GM18909 (cell line): ENCODE measurements at regions not wholly inside any gene's neighbourhood (a gene's known extent, or its start where the extent isn't known, plus 50 kb on each side); places are given as distances from the start of the nearest gene placed in this dataset.

ENCODE experiments used
- ATAC-seq: cut with Tn5 transposase; IDR thresholded peaks from one replicate; pipeline ENCODE4 v1.9.1; 2021; ENCODE audit warnings: mild to moderate bottlenecking; ENCODE audit not compliant: unreplicated experiment, poor library complexity

DNA sequence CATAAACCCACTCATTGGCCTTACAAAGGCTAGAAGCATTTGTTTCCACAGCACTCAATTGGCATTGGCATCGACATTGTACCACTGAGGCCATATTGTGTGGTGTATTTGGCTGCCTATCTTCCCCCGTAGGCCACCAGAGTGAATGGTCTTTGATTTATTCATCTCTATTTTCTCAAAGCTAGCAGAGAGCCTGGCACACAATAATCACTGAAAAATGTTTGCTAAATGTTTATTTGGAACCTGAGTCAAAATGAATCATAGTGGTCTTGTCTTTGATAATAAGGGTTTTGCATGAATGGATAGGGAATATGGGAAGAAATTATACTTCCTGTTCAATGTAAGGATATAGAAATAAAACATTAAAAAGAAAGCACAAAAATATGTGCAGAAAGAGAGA lies 107.3 kb upstream of the SLC8A1 start:
- ATAC-seq = no peak

GRCh38 chr2:40564184-40564583 lies 112.3 kb upstream of the SLC8A1 start:
- no peak for ATAC-seq

DNA sequence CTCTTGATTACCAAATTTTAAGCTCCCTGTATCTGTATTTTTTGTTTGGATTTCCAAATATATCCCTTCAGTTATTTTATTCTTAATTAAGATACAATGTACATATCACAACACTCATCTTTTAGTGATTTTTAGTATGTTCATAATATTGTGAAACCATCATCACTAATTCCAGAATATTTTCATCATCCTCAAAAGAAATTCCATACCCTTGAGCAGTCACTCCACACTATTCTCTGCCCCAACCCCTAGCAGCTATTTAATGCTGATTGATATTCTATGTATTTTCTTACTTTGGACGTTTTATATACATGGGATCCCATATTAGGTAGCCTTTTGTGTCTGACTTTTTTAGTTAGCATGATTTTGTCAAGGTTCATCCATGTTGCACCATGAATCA lies 127.4 kb upstream of the SLC8A1 start:
- ATAC-seq = no peak

GRCh38 chr2:40584432-40584831 lies 132.5 kb upstream of the SLC8A1 start:
- no peak for ATAC-seq

- ATAC-seq = no peak
These were observed 139.9 kb upstream of the SLC8A1 start for GRCh38 chr2:40591774-40592173.

GRCh38 chr2:40592218-40592617 lies 140.3 kb upstream of the SLC8A1 start:
- no peak for ATAC-seq

DNA sequence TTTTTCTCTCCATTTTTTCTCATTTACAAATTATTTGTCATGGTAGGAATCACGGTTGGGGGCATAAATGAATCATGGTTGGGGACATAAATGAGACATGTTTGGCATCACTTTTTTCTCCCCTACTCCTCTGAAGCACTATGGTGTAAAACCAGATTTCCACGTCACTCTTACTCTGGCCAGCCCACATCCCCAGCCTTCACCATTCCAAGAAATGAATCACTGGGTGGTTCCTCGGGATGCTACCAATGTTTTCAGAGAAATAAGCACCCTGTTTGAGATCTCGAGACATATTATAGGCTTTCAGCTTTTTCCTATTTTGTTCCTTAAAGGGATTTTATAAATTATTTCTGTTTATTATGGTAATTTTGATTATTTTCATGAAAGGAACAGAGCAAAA lies 155.0 kb upstream of the SLC8A1 start:
- no peak for ATAC-seq

GRCh38 chr2:40611196-40611595 lies 159.3 kb upstream of the SLC8A1 start:
- ATAC-seq = no peak

GRCh38 chr2:40625849-40626248 lies 174.0 kb upstream of the SLC8A1 start:
- no peak for ATAC-seq

DNA sequence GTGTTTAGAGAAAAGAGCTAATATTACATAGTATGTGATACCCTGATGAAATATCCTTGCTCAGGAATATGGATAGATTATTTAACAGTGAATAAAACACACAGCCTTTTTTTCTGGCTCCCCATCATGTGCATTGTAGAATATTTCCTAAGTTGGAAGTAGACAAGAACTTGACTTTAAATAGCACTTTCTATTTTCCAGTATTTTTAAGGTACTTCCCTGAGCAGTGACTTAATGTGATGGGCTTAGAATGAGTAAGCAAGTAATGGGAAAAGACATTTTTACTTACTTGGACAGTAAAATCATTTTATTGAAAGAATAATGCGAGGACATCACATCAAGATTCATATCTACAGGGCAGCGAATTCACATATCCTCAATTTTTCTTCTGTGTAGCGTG lies 176.7 kb upstream of the SLC8A1 start:
- ATAC-seq = no peak

DNA sequence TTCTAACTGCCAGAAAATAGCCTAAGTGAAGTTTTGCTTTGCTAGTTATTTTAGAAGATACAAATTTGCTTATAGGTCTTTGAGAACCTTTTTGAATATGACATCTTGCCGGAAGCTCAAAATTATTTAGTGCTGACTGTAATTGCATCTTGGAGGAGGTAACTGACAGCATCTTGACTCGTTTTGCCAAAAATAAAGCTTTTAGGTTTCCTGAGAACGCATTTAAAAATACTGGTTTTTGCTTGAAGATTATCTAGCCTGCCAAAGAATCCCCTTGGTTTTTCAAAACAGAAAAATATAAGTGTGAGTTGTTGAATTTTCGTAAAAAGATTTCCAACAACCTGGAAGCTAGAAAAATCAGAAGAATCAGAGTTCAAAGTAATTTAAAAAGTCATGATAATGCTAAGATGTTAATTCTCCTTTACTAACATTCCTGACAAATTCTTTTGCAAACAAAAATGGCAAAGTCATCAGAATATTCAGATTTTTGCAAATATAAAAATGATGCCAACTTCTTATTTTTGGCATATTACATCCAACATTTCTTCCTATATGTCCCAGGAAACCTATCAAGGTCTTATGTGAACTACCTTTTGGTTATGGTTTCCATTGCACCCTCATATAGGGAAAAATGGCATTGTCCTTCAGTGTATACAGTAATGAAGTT lies 178.0 kb upstream of the SLC8A1 start:
- ATAC-seq = no peak

GRCh38 chr2:40639320-40639719 lies 187.4 kb upstream of the SLC8A1 start:
- no peak for ATAC-seq

- ATAC-seq = no peak
These were observed 190.3 kb upstream of the SLC8A1 start for GRCh38 chr2:40642237-40642636.

DNA sequence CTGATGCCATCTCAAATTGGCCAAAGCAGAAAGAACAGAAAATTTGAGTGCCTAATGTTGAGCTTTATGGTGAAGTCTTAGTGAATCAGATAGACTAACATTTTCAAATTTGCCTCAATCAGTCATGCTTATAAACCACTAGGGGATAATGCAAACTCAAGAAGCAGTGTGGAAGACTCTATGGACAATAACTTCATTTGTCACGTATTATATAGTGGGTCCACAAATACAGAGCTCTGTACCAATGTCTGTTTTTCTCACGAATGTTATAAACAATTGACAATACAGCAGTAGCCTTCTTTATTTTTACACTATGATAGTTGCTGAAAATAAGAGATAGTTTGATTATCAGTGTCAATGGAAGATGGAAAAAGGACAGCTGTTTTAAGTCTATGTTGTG lies 190.8 kb upstream of the SLC8A1 start:
- no peak for ATAC-seq

DNA sequence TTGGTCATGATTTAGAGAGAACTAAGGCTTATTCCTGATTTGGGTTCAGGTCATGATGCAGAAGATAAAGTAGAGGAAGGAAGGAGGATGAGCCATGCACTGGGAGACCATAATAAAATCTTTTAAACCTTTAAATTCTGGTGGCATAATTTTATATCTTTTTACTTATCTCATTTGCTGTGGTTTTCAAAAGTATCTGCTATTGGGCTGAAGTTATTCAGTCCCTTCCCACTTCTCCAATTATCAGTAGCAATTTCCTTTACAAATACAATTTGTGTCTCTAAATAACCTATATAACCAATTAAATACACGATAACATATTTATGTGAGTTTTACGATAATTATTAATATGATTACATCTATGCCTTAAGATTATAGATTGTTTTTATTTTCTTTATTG lies 194.8 kb upstream of the SLC8A1 start:
- ATAC-seq = no peak

DNA sequence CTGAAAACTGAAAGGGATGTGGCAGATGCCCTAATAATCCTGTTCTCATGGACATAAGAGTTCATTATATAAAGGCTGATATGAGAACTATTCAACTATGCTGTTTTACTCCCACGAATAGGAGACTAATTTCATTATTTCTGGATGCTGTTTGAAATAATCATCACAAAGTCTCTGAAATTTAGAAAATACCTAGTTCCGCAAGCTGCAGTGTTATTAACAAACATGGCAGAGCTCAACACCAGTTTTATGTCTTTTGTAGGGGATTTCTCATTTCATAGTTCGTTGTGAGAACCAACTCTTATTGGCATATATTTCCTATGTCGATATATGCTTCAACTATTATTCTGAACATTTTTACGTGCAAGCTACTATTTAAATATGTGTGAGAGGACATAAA lies 200.3 kb upstream of the SLC8A1 start:
- no peak for ATAC-seq

GRCh38 chr2:40653829-40654228 lies 201.9 kb upstream of the SLC8A1 start:
- ATAC-seq = no peak

DNA sequence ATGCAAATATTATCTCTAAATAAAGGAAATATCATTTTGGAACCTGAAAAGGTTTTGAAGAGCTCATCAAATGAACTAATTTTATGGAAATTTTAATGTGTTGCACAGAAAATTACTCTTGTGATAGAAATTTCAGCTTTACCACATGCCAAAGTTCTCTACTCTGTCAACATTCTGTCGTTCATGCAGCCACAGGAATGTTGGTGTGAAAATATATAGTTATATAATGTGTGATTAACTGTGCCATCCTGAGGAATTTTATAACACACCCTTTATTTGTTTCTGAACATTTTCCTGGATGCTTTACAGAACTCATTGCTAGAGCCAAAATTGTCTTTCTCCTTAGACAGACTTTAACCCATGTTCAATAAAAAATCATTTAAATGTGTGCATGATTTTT lies 202.5 kb upstream of the SLC8A1 start:
- ATAC-seq = no peak

- no peak for ATAC-seq
These were observed 207.1 kb upstream of the SLC8A1 start for GRCh38 chr2:40658941-40659340.

GRCh38 chr2:40665493-40666232 lies 213.8 kb upstream of the SLC8A1 start:
- ATAC-seq = no peak

GRCh38 chr2:40666398-40666797 lies 214.5 kb upstream of the SLC8A1 start:
- no peak for ATAC-seq

DNA sequence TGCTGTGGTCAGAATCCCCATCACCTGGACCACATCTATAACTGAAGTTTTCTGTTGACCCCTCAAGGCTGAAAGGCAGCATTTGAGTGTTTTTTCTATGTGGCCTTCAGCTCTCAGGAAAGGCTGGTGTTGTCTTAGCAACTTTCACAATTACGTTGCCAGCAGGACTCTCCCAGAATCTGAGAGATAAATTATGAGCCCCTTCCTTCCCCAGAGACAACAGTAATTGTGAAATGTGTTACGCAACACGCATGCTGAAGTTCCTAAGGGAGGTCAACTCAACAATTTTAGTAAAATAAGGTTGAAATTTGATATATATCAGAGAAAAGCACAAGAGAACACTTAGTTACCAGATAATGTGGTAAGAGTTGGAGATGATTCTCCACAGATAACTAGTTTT lies 216.5 kb upstream of the SLC8A1 start:
- ATAC-seq = no peak
